ENCODE measurements at regions not wholly inside any gene's neighbourhood (a gene's known extent, or its start where the extent isn't known, plus 50 kb on each side); places are given as distances from the start of the nearest gene placed in this dataset.
"Not testable (repeated sequence)": the region's sequence is repeated elsewhere in the genome, so short reads cannot be mapped to it uniquely, and the experiment has no call there.

DNA sequence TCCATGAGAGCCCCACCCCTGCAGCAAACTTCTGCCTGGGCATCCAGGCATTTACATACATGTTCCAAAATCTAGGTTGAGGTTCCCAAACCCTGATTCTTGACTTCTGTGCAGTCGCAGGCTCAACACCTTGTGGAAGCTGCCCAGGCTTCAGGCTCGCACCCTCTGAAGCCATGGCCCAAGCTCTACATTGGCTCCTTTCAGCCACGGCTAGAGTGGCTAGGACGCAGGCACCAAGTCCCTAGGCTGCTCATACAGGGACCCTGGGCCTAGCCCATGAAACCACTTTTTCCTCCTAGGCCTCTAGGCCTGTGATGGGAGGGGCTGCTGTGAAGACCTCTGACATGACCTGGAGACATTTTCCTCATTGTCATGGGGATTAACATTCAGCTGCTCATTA lies 172.8 kb upstream of the SATB1 start:
- DNase-seq (ENCODE audit: low read depth): no peak
- no peak overlapping the region for H3K4me3 ChIP-seq (ENCODE audit: low read depth, low read length)

DNA sequence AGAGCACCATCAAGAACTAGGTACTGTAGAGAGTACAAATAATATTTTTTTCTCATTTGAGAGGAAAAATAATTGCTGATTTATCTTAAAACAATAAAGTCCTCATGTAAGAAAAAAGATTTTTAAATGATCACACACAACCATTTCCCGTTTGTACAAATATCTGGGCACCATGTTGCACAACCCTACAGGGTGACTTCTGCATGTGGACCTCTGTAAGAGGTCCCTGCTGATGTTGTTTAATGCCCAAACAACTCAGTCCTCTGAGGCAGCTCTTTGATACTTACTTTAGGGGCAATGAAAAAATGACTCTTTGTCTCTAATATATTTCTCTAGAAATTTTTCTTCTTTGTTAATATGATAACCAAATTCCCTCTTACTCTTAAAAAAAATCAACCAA lies 168.1 kb upstream of the SATB1 start:
- no peak overlapping the region for H3K4me3 ChIP-seq (ENCODE audit: low read depth, low read length)

DNA sequence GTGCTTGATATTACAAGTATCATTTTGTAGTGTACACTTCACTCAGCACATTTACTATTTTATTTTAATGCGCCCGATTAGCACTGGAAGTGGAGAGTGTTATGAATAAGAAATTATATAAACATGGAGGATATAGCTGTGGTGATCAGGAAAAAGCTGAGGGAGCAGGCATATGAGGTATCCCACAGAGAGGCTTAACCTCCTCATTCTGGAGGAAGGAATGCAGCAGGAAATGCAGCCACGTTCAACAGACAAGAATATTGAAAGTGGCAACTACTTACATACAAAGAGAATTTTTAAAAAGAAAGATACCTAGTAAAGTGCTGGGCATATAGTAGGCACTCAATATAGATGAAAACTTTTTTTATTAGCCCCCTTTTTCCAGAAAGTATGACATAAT lies 166.0 kb upstream of the SATB1 start:
- no peak overlapping the region for H3K4me3 ChIP-seq (ENCODE audit: low read depth, low read length)
- DNase-seq (ENCODE audit: low read depth): no peak

More for the DNA sequence above, 168.1 kb upstream of the SATB1 start:
- no peak for DNase-seq (ENCODE audit: low read depth)

DNA sequence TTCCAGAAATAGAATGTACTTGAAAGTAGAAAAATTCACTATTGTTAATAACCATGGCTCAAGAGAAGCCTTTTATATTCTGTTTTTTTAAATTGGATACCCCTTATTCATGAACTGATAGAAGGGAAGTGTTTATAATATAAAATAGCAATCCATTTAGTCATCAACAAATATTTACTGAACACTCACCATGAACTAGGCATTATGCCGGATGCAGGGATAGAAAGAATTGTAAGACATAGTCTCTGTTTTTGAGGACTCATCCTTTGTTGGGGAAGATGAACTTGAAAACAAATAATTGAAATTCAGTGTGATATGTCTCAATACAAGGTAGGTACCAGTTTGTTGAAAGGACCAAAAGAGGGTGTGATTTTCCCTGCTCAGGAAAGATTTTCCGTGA lies 160.9 kb upstream of the SATB1 start:
- H3K4me3 ChIP-seq (ENCODE audit: low read depth, low read length): no peak overlapping the region
- no peak for DNase-seq (ENCODE audit: low read depth)

DNA sequence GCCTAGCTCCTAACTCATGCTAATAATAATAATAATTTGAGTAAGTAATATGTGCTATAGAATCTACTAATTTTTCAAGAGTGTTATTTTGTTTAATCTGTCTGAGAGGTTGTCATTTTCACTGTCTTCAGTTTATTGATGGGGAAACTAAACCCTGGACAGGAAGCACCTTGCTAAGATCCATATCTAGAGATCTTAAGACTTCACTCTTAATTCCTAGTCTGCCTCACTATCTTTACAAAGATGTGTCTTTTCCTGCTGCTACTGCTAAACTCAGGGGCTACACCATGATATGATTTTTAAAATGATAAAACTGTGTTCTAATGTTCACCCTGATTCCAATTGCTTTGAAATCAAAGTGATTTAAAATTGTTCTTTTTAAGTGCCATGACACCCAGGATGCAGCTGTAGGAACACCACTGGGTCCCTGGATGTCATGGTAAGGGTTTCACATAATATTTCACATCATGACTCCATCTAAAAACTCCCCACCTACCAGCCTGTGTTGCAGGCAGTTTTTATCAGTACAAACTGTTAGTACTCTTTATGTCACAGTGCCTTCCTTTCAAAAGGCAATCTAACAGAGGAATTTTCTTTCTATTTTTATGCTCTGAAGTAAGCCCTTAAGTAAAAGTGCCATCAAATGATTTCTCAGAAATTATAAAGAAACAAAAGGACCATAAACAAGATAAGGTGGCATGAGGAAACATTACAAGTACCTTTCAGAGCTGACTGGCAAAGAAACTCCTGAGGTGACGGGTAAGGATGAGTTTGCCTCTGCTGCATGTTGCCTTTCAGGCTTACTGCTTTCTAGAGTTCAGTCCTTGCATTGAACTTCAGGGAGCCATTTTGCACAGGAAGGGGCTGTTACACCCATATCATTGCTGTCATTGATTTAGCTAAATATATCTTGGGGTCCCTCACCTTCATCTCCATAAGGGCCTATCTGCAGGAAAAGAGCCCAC lies 160.1 kb upstream of the SATB1 start:
- no peak for DNase-seq (ENCODE audit: low read depth)
- no peak overlapping the region for H3K4me3 ChIP-seq (ENCODE audit: low read depth, low read length)

DNA sequence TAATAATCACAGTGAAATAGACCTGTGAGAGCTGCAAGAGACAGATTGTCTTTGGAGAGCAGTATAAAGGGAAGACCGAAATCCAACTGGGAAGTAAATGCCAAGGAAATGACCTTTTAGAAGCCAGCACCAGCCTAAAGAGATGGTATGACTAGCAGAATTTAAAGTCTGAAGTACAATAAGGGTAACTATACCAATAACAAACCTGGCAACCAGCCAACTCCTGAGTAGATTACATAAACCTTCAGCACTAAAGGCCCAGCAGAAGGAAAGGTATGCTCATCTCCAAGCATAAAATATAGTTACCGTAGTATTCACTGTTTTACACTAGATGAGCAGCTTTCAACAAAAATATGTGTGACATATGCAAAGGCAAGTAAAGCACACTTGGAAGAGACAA lies 155.1 kb upstream of the SATB1 start:
- no peak overlapping the region for H3K4me3 ChIP-seq (ENCODE audit: low read depth, low read length)
- DNase-seq (ENCODE audit: low read depth): no peak

DNA sequence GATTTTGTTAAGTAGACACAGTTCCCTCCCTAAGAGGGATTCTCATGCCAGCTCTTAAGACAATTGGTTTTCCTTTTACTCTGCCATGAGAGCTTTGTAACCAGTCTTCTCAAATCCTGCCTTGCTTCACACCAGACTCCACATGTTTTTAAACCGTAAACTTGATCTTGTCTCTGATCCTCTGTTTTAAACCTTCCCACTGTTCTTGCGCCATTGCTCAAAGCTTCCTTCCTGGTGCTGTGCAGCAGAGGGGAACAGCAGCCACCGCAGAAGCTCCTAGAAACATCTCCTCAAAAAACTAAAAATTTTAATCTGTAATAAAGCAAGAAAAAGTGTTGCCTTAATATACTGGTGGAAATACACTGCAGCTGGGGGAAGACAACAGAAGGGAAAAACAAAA lies 154.5 kb upstream of the SATB1 start:
- H3K4me3 ChIP-seq (ENCODE audit: low read depth, low read length): no peak overlapping the region
- DNase-seq (ENCODE audit: low read depth): no peak

DNA sequence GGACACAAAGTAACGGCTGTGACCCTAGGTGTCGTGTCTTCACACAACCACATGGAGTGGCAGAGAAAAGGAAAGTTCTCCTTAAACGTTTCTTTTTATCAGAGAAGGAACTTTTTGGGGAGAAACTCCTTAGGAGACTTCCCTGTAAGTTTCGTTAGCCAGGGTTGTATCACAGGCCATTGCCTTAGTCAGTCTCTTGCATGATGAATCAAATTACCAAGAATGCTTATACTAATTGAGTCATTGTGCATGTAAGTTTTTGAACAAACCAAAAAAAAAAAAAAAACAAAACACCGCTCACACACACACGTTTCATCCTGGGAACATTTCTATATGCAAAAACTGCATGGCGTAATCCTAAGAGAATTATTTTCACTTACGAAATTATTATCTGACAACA lies 150.4 kb upstream of the SATB1 start:
- DNase-seq (ENCODE audit: low read depth): no peak

DNA sequence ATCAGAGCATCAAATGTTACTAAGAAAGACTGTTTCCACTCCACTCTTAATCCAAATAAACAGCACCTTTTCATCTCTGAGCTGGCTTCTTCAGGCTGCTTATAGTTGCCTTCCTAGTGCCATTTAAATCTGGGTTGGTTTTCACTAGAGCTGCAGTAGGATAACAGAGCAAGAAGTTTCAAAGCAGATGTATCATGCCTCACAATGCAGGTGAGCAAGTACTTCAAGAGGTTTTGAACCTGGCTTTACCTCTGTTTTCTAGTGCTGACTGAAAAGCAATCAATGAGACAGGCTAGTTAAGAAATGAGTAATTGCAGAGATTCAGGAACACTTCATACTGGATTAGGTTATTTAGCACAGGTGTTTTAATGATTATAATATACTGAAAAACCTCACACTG lies 147.7 kb upstream of the SATB1 start:
- DNase-seq (ENCODE audit: low read depth): no peak

More for the DNA sequence above, 150.4 kb upstream of the SATB1 start:
- no peak overlapping the region for H3K4me3 ChIP-seq (ENCODE audit: low read depth, low read length)

DNA sequence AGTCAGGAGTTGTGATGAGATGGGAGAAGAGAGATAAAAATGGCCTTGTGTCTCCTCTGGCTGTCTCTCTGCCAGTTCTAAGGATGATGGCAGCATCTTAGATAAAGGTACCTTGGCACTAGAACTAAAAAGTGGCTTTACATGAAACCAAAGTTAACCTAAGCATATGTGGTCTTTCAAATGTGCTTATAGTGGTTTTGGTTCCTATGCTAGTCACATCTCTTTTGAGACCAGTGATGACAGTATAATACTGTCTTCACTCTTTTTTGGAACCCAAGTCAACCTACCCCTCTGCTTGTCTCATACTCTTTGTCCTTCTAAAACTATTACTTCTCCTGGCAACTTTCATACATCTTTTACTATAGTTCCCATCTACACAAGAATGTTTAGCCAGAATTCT lies 142.2 kb upstream of the SATB1 start:
- no peak for DNase-seq (ENCODE audit: low read depth)

More for the DNA sequence above, 147.7 kb upstream of the SATB1 start:
- H3K4me3 ChIP-seq (ENCODE audit: low read depth, low read length): no peak overlapping the region

DNA sequence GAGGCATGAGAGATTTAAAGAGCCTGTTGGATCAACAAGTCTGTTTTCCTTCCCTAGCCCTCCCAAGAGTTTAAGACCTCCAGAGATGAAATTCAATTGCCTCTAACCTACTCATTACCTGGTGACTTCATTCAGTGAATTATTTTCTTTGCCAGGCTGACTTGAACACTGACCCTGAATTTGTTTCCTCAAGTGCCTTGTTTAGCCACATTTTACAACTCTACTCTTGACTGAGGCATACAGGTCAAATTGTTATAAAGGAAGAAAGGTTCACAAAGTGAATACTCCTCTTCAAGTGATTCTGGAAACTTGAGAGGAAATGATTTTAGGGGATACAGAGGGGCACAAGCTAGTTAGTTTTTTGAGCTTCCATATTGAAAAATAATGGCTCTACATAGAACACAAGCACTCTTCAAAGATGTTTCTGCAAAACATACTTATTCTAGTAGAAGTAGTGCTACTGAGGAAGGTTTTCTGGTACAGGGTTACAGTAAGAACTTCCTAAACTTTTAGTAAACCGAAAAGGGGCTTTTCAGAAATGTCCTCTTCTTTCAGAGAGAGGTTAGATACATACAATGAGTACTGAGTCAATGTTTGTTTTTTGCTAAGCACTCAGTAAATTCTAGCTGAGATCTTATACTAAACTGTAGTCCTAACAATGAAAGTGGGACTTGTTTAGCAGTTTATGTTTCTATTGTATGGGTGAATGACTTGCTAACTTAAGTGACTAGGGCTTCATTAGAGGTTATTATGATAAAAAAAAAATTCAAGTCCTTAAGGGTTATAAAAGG lies 137.4 kb upstream of the SATB1 start:
- no peak overlapping the region for H3K4me3 ChIP-seq (ENCODE audit: low read depth, low read length)
- no peak for DNase-seq (ENCODE audit: low read depth)

More for the DNA sequence above, 142.2 kb upstream of the SATB1 start:
- no peak overlapping the region for H3K4me3 ChIP-seq (ENCODE audit: low read depth, low read length)

DNA sequence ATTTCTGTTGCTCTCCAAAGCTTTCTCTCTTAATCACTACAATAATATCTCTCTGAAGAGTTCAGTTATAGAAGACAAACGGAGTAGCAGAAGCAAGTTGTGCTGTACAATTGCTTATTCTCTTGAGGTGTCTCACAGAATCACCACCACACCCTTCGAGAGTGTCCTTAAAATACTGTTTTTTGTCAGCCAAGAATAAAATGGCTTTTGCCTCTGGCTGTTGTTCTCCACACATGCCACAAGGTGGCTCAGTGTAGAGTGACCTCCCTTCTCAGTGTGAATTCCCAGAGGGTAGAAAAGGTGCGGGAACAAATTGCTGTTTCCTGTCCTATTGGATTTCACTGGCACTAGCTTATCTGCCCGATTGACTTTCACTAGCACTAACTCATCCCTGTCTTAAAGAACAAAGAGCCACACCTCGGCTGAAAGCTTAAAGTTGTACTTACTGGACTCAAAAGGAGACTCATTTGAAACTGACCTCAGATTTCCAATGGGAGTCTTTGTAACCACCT lies 134.2 kb upstream of the SATB1 start:
- no peak for DNase-seq (ENCODE audit: low read depth)
- no peak overlapping the region for H3K4me3 ChIP-seq (ENCODE audit: low read depth, low read length)

DNA sequence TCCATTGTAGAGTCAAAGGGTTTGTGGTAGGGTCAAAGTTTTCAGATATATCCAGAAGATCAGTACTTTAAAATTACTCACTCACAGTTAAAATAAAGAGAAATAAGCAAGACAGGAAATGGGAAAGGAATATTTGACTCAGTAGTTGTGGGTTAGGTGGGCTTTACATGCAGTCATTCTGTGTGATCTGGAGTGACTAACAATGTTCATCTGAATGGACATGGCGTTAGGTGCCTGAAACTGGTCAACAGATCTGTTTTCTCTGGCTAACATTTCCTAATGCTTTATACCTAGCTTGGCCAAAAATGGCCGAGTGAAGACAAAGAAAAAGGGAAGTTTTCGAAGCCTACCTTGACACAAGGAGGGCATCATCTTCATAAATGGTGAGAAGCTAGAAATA lies 133.4 kb upstream of the SATB1 start:
- no peak overlapping the region for H3K4me3 ChIP-seq (ENCODE audit: low read depth, low read length)
- DNase-seq (ENCODE audit: low read depth): no peak

DNA sequence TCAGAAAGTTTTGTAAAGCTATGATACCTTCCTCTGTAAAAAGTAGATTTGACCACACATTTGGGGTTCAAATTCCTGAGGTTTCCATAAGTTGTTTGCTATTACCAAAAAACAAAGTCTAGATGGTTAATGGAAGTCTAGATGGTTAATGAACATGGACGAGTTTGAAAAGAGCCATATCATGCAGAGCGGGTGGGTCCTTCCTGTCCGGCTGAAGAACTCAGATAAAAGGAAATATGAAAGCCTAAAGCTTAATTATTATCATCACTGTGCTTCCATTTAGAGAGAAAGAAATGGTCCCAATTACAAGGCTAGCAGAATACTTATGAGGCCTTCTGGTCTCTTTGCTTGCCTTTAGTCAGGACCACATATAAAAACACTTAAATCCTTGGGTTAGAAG lies 132.1 kb upstream of the SATB1 start:
- no peak for DNase-seq (ENCODE audit: low read depth)

DNA sequence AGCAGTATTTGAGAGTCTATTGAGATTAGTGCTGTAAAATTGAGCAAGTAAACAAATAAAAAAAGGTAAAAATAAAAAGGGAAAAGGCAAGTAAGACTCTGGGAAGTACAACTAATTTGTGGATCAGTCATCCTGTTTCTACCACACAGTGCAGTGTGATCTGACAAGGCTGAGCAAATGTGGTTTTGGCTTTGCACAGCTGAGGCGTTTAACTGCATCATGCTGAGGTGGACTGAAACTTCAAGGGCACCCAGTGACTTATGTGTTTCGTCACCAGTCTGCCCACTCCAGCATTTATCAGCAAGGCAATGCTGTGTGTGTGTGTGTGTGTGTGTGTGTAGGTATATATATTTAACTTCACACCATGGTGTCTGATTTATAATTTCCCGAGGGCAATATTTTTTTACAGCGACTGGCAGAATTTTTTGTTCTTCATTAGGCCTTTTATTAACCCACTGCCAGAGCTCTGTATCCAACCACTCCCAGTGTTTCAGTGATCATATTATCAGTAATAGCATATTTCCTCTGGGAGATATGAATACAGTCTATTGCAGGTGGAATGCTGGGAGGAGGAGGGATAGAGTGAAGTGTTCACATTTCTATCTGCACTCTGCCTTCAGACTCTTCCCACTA lies 131.5 kb upstream of the SATB1 start:
- no peak overlapping the region for H3K4me3 ChIP-seq (ENCODE audit: low read depth, low read length)
- no peak for DNase-seq (ENCODE audit: low read depth)

More for the DNA sequence above, 132.1 kb upstream of the SATB1 start:
- no peak overlapping the region for H3K4me3 ChIP-seq (ENCODE audit: low read depth, low read length)

DNA sequence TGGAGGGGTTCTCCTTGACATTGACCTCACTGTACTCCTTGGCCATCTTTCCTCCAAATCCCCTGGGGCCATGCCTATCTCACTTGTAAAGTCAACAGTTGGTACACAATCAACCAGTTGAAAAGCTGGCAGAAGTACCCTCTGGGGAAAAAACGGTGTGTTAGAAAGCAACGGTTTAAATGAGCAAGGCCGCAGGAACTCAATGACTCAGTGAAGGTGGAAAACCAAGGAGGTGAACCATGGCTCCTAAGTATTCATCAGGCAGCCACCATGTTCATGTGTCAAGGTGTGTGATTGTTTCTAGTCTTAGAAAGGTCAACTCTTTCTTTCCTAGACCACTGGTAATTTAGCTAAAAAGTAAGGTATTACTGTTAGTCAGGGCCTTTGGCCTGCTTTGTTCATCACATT lies 130.9 kb upstream of the SATB1 start:
- no peak for DNase-seq (ENCODE audit: low read depth)
- no peak overlapping the region for H3K4me3 ChIP-seq (ENCODE audit: low read depth, low read length)

DNA sequence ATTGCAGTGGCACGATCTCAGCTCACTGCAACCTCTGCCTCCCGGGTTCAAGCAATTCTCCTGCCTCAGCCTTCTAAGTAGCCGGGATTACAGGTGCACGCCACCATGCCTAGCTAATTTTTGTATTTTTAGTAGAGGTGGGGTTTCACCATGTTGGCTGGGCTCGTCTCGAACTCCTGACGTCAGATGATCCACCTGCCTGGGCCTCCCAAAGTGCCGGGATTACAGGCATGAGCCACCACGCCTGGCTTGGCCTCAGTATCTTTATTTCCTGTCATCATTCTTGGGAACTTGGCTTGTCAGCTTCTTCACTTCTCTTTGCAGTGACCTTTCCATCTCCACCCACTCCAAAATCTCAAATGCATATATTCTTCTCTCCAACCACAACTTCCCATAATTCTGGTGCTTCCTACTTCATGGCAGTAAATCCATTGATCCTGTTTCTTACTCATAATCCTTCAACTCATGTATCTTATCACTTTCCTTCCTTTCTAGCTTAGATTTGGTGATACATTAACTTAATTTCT lies 127.5 kb upstream of the SATB1 start:
- not testable (repeated sequence) for DNase-seq (ENCODE audit: low read depth)

DNA sequence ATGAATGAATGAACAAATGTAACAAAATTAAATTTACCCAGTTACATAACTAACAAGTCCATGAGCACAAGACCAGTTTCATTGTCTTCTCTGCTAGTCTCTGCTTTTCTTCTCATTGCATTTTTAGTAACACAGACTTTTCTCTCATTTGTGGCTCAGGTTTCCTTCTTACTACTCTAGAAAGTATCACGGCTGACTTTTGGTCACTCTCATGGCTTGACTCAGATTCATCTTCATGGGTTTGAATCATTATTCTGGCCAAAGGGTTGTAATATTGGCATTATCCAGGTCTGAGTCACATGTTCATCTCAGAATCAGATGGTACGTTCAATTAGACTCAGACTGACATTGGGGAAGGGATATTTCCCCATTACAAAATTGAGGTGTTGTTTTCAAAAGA lies 121.5 kb upstream of the SATB1 start:
- no peak overlapping the region for H3K4me3 ChIP-seq (ENCODE audit: low read depth, low read length)
- no peak for DNase-seq (ENCODE audit: low read depth)

More for the DNA sequence above, 127.5 kb upstream of the SATB1 start:
- not testable (repeated sequence) for H3K4me3 ChIP-seq (ENCODE audit: low read depth, low read length)

DNA sequence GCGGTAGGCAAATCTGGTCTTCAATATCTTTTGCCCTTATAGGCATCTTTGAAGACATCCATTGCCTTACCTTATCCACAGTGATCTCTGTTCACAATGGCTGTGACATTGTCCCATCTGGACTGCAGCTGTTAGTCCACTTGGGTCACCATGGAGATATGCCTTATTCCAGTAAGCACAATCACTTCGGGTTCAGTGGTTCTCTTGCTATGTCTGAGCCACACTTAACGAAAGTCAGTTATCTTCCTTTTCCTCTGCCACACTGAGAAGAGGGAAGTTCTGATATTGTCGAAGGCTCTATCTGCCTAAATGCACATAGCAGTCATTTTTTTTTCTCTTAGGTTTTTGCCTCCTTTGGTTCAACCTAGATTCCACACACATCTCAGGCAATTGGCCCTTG lies 119.0 kb upstream of the SATB1 start:
- H3K4me3 ChIP-seq (ENCODE audit: low read depth, low read length): no peak overlapping the region
- no peak for DNase-seq (ENCODE audit: low read depth)

All from skeletal muscle cell (primary cell).